GM19043 (cell line): ENCODE measurements at regions not wholly inside any gene's neighbourhood (a gene's known extent, or its start where the extent isn't known, plus 50 kb on each side); places are given as distances from the start of the nearest gene placed in this dataset.
"Not testable (repeated sequence)": the region's sequence is repeated elsewhere in the genome, so short reads cannot be mapped to it uniquely, and the experiment has no call there.

Experiments
- ATAC-seq: cut with Tn5 transposase; IDR thresholded peaks from one replicate; pipeline ENCODE4 v1.9.1; 2021; ENCODE audit warnings: low read depth; ENCODE audit not compliant: unreplicated experiment

DNA sequence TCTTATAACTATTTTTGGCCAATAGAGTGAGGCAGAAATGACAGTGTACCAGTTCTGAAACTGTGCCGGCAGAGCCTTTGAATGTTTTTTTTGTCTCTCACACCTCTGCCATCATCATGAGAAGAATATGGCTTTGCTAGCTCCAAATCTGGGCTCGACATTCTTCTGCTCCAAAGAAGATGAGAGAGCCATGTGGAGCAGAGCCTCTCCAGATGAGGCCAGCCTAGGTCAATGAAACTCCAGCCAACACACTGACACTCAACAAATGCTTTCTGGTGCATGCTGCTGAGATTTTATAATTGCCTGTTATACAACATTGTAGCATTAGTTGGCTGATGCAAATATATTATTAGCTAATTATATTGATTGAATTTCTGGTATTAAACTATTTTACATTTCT is 154.7 kb downstream of the SLC38A4 start:
- no peak for ATAC-seq

- ATAC-seq: no peak
Measured at GRCh38 chr12:46670636-46671035, 155.2 kb downstream of the SLC38A4 start.

GRCh38 chr12:46669720-46670119 is 156.1 kb downstream of the SLC38A4 start:
- no peak for ATAC-seq

DNA sequence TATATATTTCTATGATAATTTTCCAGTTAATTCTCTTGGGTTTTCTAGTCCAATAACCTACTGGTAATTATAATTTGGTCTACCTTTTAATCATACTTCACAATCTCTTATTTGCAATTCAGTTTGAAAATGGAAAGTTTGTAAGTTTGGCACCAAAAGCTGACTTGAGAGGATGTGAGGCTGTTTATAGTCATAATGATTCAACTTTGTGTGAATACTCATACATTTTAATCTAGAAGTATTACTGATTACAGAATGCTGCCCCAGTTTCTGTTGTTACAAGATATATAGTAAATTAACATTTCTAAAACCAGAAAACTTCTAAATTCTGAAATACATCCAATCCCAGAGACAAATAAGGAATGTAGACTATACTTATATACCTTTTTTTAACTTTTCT is 158.2 kb downstream of the SLC38A4 start:
- ATAC-seq: no peak

DNA sequence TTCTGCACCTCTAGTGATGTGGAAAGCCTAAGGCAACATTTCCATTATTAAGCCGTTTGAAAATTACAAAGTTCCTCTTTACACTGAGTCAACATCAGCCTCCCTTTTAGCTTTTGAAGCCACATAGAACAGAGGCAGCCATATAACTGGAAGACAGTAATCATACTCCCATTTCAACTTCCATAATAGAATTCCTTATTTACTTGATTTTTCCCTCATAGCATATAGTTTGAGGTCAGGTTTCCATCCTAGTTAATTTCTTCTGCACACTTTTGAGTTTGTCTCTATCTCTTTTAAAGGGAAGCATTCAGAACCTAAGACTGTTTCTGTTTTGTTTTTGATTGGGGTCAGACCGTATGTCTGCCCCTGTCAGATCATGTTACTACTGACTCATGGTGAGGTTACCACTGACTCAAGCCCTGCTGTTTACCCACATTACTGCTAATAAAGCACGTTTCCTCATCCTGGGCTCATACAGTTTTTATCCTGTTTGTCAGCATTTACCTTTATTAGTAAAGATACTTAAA is 161.0 kb downstream of the SLC38A4 start:
- ATAC-seq: peak; percentile 43

GRCh38 chr12:46663318-46663717 is 162.5 kb downstream of the SLC38A4 start:
- ATAC-seq: no peak

DNA sequence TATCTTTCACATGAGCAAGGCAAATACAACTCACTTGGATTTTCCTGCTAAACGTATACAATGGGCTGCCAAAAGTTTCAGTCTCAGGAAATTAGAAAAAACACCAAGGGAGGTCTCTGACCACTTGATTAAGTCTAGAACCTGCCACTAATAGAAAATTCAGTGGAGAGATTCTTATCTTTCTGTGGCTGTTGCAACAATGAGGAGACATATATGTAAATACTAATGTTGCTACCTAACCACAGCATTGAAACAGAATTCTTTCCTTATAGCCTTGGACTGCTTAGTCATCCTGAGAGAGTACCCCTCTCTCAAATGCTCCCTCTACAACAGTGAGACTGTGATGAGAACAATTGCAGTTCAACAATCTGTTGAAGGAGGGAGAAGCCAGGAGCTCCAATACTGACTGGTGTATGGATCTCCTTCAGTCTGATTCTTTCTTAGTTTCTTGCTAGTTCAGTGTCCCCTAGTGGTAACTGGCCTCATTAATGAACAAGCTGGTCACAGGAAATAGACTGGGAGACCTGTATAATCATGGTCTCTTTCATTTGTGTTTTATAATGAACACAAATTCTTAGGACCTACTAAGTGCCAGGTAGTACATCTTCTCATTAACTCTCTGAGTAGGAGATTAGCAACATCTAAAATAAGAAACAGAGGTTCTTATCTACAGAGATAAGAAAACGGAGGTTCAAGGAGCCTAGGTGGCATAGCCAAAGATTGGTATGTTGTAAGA is 164.5 kb downstream of the SLC38A4 start:
- ATAC-seq: peak; percentile 82

DNA sequence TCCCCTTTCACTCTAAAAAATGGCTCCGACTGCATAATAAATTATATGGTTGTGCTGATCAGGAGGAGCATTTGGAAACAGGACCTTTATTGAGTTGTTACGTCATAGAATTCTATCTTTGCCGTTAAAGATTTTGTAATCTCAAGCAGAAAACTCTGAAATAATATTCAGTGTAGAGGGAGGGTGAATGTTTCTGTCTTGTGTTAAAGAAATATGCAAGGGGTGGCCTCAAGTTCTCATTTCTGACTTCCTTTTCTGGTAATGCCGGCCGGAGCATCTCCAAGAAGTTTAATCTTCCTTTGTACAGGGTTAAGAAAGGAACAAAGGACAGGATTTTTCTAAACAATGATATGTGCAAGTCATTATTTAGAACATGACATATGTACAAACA is 165.1 kb downstream of the SLC38A4 start:
- ATAC-seq: no peak

GRCh38 chr12:46660276-46660675 is 165.5 kb downstream of the SLC38A4 start:
- ATAC-seq: no peak

DNA sequence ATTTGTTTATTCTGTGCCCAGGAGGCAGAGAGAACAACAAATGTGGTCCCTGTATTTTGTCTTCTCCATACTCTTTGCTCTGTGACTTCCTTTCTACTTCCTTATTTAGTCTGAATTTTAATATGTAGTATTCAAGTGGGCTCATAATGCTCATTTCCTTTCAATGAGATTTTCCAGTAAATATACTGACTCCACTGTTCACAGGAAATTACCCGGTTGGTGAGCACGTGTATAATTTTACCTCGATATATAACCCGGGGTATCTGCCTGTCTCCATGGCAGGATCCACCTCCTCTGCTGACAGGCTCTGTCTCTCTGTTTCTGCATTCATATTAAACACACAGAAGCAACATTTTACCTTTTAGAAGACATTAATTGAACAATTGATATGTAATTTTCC is 166.0 kb downstream of the SLC38A4 start:
- ATAC-seq: no peak

- no peak for ATAC-seq
Measured at GRCh38 chr12:46659032-46659650, 166.7 kb downstream of the SLC38A4 start.

DNA sequence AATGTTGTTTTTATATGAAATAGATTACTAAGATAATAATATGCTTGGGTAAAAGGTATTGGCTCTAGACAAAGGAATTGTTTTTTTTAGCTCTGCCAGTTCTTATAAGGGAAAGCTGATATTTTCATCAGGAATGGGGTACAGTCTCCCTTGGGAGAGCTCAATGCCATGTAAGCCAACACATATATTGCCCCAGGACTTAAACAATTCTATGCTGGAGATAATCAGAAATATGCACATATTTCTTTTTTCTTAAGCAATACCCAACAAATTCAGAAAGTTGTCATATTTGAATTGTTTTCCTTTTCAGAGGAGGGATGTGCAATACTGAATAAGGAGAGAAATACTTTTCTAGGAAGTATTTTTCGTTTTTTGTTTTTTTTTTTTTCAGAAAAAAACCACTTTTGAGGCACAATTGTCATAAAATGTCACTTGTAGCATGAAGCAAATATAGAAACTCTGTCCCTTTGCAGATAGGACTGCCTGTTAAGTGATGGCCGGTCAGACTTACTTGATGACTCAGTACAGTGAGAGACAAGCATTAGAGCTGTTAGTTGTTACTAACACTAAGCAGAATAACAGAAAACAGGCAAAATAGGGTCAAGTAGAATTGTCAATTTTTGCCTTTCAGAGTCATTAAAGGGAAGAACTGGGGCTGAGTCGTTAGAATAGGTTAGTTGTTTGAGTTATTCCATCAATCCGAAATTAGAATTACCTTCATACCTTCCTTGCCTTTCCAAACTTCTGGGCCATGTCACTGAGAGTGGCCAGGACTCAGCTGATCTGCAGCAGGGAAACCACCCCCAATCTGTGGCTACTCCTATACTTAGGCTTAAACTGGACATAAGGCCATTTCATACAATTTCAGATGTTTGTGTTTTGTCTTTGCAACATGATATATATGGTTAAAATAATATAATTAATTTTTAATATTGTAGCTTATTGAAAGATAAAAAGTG is 168.1 kb downstream of the SLC38A4 start:
- ATAC-seq: no peak

DNA sequence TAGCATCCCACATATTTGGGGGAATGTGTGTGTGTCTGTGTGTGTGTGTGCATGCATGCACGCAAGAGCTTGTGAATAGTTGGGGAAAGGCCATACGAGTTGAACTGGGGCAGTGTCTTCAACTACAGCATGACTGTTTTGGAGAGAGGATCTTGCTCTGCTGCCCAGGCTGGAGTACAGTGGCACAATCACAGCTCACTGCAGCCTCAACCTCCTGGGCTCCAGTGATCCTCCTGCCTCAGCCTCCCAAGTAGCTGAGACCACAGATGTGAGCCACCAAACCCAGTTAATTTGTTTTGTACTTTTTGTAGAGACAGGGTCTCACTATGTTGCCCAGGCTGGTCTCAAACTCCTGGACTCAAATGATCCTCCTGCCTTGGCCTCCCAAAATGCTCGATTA is 169.8 kb downstream of the SLC38A4 start:
- not testable (repeated sequence) for ATAC-seq

- ATAC-seq: no peak
Measured at GRCh38 chr12:46653311-46653710, 172.5 kb downstream of the SLC38A4 start.

DNA sequence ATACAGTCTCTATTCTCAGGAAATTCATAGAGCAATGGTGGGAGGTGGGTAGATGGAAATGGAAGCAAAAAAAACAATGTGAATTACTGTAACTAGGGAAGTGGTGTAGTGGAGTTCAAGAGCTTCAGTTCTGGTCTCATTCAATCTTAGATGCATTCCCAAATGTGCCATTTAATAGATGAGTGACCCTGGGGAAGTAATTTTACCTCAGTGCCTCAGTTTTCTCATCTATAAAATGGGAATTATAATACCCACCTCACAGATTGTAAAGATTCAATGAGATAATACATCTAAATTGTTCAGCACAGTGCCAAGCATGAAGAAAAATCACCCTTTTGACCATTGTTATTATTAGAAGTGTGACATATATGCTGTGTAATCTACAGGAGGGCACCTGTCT is 173.1 kb downstream of the SLC38A4 start:
- no peak for ATAC-seq

DNA sequence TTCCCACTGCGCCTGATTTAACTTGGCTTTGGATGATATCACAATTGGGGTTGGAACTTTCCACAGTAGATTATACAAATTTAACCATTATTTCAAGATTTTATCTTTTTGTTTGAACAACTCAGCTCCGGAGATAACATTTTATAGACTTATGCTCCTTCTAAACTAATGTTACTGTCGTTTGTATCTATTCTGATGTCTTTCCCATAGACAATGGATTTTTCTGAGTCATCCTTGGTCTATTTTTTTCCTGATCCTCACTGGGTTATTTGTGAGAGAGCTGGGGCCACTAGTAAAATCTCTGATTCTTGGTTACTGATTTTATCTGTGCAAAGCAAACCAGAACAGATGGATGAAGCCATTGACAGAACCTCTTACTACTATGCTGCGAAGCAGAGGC is 175.1 kb downstream of the SLC38A4 start:
- no peak for ATAC-seq

DNA sequence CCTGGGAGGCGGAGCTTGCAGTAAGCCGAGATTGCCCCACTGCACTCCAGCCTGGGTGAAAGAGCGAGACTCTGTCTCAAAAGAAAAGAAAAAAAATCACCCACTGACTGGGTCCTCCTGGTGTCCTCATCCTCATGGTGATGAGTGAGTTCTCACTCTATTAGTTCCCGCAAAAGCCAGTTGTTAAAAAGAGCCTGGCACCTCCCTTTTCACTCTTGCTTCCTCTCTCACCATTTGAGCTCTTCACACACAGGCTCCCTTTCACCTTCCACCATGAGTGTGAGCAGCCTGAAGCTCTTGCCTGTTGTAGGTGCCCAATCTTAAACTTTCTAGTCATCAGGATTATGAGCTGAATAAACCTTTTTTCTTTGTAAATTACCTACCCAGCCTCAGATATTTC is 176.4 kb downstream of the SLC38A4 start:
- ATAC-seq: no peak

- no peak for ATAC-seq
Measured at GRCh38 chr12:46647034-46647433, 178.8 kb downstream of the SLC38A4 start.

DNA sequence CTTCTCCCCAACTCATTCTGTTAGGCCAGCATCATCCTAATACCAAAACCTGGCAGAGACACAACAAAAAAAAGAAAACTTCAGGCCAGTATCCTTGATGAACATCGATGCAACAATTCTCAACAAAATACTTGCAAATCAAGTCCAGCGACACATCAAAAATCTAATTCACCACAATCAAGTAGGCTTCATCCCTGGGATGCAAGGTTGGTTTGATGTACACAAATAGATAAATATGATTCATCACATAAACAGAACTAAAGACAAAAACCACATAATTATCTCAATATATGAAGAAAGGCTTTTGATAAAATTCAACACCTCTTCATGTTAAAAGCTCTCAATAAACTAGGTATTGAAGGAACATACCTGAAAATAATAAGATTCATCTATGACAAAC is 184.1 kb downstream of the SLC38A4 start:
- not testable (repeated sequence) for ATAC-seq

- no peak for ATAC-seq
Measured at GRCh38 chr12:46635818-46636217, 190.0 kb downstream of the SLC38A4 start.
